ENCODE measurements at regions not wholly inside any gene's neighbourhood (a gene's known extent, or its start where the extent isn't known, plus 50 kb on each side); places are given as distances from the start of the nearest gene placed in this dataset.

- TF ChIP-seq CSRNP3 (CRISPR knock-in tag; IDR thresholded peaks at IDR 0.05) (no peak), ESRRG (CRISPR knock-in tag; IDR thresholded peaks at IDR 0.05) (no peak), ISL1 (CRISPR knock-in tag; IDR thresholded peaks at IDR 0.05) (no peak), ZNF70 (CRISPR knock-in tag; IDR thresholded peaks at IDR 0.05) (no peak), RARB (CRISPR knock-in tag; IDR thresholded peaks at IDR 0.05) (no peak), OSR1 (CRISPR knock-in tag; IDR thresholded peaks at IDR 0.05) (no peak), ARNTL (CRISPR knock-in tag; IDR thresholded peaks at IDR 0.05; ENCODE audit: borderline replicate concordance, low read depth) (no peak), CSDC2 (CRISPR knock-in tag; IDR thresholded peaks at IDR 0.05) (no peak)
Observed at GRCh38 chrX:42869659-42870476, 91.9 kb upstream of the PPP1R2C start (continued).

- ATAC-seq, result no peak
- no peak for TF ChIP-seq TCF4 (CRISPR knock-in tag; IDR thresholded peaks at IDR 0.05; ENCODE audit: borderline replicate concordance)
- no peak for TF ChIP-seq CREB5 (CRISPR knock-in tag; IDR thresholded peaks at IDR 0.05; ENCODE audit: low read depth)
- no peak for TF ChIP-seq BACH2 (CRISPR knock-in tag; IDR thresholded peaks at IDR 0.05; ENCODE audit: borderline replicate concordance)
- TF ChIP-seq ESRRG (CRISPR knock-in tag; IDR thresholded peaks at IDR 0.05), result no peak
- TF ChIP-seq RARB (CRISPR knock-in tag; IDR thresholded peaks at IDR 0.05), result no peak
- no peak for TF ChIP-seq OSR1 (CRISPR knock-in tag; IDR thresholded peaks at IDR 0.05)
Observed at GRCh38 chrX:42886519-42886918, 108.6 kb upstream of the PPP1R2C start.

GRCh38 chrX:42900947-42901346 lies 123.0 kb upstream of the PPP1R2C start:
- TF ChIP-seq ZNF565 (CRISPR knock-in tag; conservative IDR thresholded peaks at IDR 0.05; ENCODE audit: low read depth) (no peak), ZNF70 (CRISPR knock-in tag; IDR thresholded peaks at IDR 0.05) (no peak), ARNTL (CRISPR knock-in tag; IDR thresholded peaks at IDR 0.05; ENCODE audit: borderline replicate concordance, low read depth) (no peak), TSHZ2 (CRISPR knock-in tag; IDR thresholded peaks at IDR 0.05) (no peak), RARB (CRISPR knock-in tag; IDR thresholded peaks at IDR 0.05) (no peak), PATZ1 (CRISPR knock-in tag; IDR thresholded peaks at IDR 0.05; ENCODE audit: borderline replicate concordance) (no peak), ZFP30 (CRISPR knock-in tag; IDR thresholded peaks at IDR 0.05) (no peak), CREB5 (CRISPR knock-in tag; IDR thresholded peaks at IDR 0.05; ENCODE audit: low read depth) (no peak), OSR1 (CRISPR knock-in tag; IDR thresholded peaks at IDR 0.05) (no peak), ZNF8 (CRISPR knock-in tag; IDR thresholded peaks at IDR 0.05) (no peak), CSRNP3 (CRISPR knock-in tag; IDR thresholded peaks at IDR 0.05) (no peak)
- ATAC-seq, result no peak
